NCI-H1930 (cell line): ENCODE measurements at regions not wholly inside any gene's neighbourhood (a gene's known extent, or its start where the extent isn't known, plus 50 kb on each side); places are given as distances from the start of the nearest gene placed in this dataset.
"Not testable (repeated sequence)": the region's sequence is repeated elsewhere in the genome, so short reads cannot be mapped to it uniquely, and the experiment has no call there.

ENCODE experiments used
- DNase-seq, 2 experiments: peaks; one replicate each; lab custom pipeline; 2025; lab: John Stamatoyannopoulos, UW

DNA sequence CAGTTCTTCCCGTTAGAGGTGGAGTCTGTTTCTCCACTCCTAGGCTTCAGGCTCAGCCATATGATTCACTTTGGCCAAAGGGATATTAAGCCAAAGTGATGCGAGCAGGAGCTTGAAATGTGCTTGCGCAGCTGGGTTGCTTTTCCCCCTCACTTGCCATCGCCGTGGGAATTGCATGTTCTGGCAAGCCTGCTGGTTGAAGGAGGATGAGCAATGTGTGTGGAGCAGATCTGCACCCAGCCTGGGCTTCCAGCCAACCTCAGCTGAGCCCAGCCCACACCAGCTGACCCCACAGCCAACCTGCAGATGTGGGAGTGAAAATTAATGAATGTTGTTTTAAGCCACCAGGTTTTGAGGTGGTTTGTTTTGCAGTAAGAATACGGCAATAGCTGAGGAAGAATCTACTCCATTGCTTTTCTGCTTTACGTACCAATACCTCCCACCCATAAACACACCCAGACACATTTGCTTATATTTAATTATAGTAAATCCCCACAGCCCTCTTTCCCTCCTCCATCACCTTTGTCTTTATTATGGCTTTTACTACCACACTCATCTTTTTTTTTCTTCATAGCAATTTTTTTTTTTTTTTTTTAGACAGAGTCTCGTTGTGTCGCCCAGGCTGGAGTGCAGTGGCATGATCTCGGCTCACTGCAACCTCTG, 132.8 kb upstream of the FUNDC1 start:
- peak; percentile 2 to 18 for DNase-seq

DNA sequence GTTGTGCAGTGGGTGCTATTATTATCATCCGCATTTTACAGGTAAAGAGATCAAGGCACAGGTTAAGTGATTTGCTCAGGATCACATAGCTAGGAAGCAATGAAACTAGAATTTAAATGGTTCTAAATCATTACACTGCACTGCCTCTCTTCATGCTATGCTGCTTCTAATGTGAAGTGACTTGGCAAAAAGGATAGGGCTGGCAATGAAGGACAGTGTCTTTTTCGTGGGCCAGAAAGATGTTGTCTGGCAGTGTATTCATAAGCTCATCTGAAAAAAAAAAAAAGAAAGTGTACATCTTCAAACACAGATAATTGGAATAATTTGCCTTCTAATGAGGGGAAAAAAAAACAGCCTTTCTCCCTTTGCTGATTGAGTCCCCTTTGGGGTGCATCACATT, 132.2 kb upstream of the FUNDC1 start:
- DNase-seq, result no peak

DNA sequence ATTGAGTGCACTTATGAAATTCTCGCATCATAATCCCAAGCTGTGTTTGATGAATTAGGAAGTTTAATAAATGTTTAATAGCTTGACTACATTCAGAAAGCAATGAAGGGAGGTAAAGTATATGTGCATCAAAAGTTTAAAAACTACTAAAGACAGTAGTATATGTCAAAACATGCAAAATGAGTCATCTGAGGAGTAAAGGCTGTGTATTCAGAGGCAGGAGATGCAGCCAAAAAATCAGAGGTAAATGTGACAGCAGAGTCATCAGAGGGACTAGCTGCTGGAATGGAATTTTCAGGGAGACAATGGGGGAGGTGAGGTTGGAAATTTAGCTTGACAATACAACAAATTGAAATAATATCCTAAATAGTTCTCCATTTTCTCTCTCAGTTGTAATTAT, 127.0 kb upstream of the FUNDC1 start:
- no peak for DNase-seq

DNA sequence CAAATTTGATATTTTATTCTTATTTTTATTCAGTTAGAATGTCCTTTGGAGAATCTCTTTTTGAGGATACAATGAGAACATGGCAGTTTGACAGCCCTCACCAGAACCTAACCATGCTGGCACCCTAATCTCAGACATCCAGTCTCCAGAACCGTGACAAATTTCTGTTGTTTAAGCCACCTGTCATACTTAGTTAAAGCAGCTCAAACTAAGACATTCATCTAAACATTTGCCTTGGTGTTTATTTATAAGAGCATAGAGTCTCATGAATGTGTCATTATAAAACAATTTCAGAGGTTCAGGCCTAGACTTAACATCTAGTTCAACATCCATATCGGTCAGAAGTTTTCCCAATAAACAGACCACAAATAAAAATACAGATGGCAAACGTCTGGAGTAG, 125.1 kb upstream of the FUNDC1 start:
- no peak for DNase-seq

DNA sequence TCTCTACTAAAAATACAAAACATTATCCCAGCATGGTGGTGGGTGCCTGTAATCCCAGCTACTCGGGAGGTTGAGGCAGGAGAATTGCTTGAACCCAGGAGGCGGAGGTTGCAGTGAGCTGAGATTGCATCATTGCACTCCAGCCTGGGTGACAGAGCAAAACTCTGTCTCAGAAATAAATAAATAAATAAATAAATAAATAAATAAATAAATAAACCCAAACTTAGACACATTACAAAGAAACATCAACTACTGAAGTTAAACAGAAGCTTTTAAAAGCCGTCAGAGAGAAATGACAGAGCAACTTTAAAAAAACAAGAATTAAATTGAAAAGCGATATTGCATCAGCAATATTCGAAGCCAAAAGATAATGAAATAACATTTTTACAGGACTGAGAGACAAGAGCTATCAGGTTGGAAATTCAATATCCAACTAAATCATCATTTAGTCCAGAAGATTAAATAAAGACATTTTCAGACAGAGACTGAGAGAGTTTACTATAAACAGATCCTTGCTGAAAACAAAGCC, 115.1 kb upstream of the FUNDC1 start:
- not testable (repeated sequence) for DNase-seq

DNA sequence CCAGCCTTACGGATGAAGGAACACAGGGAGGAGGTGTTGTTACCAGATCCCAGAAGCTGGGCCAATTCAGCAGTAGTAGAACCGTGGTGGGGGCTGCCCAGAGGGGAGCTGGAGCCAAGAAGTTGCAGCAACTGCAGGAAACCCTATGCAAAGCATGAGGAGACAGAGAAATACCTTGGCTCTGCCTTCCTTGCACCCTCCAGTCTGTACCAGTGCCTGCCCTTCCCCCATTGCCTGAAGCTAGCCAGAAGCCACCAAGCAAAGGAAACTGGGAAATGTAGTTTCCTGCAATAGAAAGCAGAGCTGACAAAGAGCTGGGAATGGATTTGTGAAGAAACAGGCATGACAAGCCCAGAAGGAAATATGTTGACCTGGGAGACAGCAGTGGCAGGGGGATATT, 108.7 kb upstream of the FUNDC1 start:
- no peak for DNase-seq

DNA sequence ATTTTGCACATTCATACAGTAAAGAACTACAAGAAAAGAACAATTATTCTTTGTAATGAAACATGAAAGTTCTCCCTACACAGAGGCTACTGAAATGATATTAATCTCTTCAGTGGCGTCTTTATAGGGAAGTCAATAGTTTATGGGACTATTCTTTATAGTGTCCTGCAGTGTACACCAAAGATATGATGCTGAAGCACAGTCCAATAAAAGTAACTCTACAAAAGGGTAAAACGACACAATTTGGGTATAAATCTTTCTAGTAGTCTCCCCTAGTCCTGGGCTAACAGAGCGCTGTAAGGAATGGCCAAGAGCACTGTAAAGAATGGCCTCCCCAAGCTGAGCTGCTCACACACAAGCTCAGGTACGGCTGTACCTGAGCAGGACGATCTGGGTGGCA, 101.1 kb upstream of the FUNDC1 start:
- no peak for DNase-seq

DNA sequence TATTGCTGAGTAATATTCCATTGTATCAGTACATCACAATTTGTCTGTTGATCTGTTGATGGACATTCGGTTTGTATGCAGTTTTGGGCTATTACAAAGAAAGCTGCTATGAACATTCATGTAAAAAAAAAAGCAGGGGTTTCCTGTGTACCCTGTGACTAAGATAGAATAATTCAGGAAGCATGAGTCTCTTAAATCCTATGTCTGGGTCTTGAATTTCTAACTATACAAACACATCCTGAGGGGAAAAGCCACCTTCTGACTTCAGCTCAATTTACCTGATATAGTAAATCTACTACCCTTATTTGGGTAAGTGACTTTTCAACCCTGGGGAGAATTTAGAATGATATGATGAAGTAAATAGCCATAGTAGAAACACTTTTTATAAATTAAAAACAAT, 94.6 kb upstream of the FUNDC1 start:
- no peak for DNase-seq

DNA sequence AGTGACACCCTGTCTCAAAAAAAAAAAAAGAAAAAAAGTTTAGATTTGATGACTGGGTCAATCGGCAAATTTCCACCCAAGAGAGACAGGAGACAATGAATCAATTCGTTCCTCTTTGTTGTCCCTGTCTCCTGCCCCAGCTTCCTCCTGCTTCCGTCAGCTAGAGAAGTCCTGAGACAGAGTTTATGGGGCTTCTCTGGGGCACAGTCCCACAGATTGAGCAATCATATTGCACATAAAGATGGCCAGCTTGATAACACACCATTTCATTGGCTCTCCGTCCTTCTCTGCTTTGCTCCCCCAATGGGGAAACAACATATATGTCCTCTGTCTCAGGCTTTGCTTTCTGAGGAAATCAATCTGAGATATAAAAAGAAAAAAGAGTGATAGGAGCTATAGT, 78.4 kb upstream of the FUNDC1 start:
- no peak for DNase-seq

DNA sequence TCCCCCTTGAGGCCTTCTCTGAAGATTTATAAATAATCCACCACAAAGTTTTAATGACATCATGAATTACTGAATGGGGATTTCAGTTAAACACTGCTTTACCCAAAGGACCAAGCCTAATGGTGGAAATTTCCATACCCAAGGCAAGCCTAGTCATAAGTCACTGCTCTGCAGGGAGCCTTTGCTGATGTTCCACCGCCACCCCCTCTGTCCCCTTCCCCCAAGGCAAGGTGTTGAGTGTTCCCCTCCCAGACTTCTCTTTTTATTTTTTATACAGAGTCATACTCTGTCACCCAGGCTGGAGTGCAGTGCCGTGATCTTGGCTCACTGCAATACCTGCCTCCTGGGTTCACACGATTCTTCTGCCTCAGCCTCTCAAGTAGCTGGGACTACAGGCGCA, 76.4 kb upstream of the FUNDC1 start:
- no peak for DNase-seq

DNA sequence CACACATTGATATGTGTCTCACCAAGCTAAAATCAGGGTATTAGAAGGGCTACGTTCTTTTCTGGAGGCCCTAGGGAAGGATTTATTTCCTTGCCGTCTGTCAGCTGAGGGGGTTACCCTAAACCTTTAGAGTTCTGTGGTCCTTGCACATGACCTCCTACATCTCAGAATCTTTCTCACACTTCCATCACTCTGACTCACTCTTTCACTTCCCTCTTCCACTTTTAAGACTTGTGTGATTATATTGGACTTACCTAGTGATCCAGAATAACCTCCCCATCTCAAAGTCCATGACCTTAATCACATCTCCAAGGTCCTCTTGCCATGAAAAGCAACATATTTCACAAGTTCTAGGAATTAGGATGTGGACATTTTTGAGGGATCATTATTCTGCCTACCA, 53.6 kb upstream of the FUNDC1 start:
- DNase-seq, result no peak
